GM23338 (cell line): ENCODE measurements at regions not wholly inside any gene's neighbourhood (a gene's known extent, or its start where the extent isn't known, plus 50 kb on each side); places are given as distances from the start of the nearest gene placed in this dataset.

Experiments used
- ATAC-seq: fragments of 200-7000 bp; cut with Tn5 transposase; 3 replicates; pipeline ENCODE4 v1.9.1; 2020
- DNase-seq: peaks from one replicate; pipeline ENCODE4 v3.0.0-alpha.2; 2015; ENCODE audit warnings: low spot score
- H2AFZ ChIP-seq: fragments of 200-600 bp; sonication (generic); 2 replicates; pipeline ENCODE4 v1.8.0; 2016; ENCODE audit warnings: antibody characterized with exemption, mild to moderate bottlenecking, moderate library complexity
- H3F3A ChIP-seq: fragments of 200-600 bp; sonication (generic); replicated peaks from 2 replicates; pipeline ENCODE4 v1.8.0; 2017; ENCODE audit warnings: antibody characterized with exemption, mixed run types, low read depth
- H3K27ac ChIP-seq: fragments of 200-600 bp; sonication (generic); 2 replicates; pipeline ENCODE4 v1.6.1; 2016; ENCODE audit warnings: low read depth
- H3K27me3 ChIP-seq: fragments of 200-600 bp; sonication (generic); 2 replicates; pipeline ENCODE4 v1.8.0; 2016; ENCODE audit warnings: mild to moderate bottlenecking, mixed run types, moderate library complexity; ENCODE audit not compliant: insufficient read depth
- H3K36me3 ChIP-seq: fragments of 200-600 bp; sonication (generic); 2 replicates; pipeline ENCODE4 v1.8.0; 2016; ENCODE audit warnings: mild to moderate bottlenecking; ENCODE audit not compliant: insufficient read depth
- H3K4me1 ChIP-seq: fragments of 200-600 bp; sonication (generic); 2 replicates; pipeline ENCODE4 v1.8.0; 2016; ENCODE audit warnings: mild to moderate bottlenecking, moderate library complexity; ENCODE audit not compliant: insufficient read depth
- H3K4me2 ChIP-seq: fragments of 200-600 bp; sonication (generic); 2 replicates; pipeline ENCODE4 v1.7.1; 2017; ENCODE audit warnings: mixed run types
- H3K4me3 ChIP-seq: fragments of 200-600 bp; sonication (generic); 2 replicates; pipeline ENCODE4 v1.6.1; 2016; ENCODE audit warnings: mixed run types
- H3K79me2 ChIP-seq: fragments of 200-600 bp; sonication (generic); replicated peaks from 2 replicates; pipeline ENCODE4 v1.8.0; 2017; ENCODE audit warnings: mild to moderate bottlenecking; ENCODE audit not compliant: insufficient read depth
- H3K9me2 ChIP-seq: fragments of 200-600 bp; sonication (generic); 2 replicates; pipeline ENCODE4 v1.8.0; 2017; ENCODE audit not compliant: insufficient read depth
- H4K20me1 ChIP-seq: fragments of 200-600 bp; sonication (generic); replicated peaks from 2 replicates; pipeline ENCODE4 v1.8.0; 2017; ENCODE audit warnings: mild to moderate bottlenecking; ENCODE audit not compliant: insufficient read depth
- H3K27ac Mint-ChIP-seq: 2 replicates; pipeline ENCODE4 v1.8.0; 2020; ENCODE audit warnings: inconsistent platforms, mild to moderate bottlenecking, moderate library complexity, mixed read lengths
- H3K27me3 Mint-ChIP-seq: 3 replicates; pipeline ENCODE4 v1.8.0; 2022; ENCODE audit warnings: low read depth, mild to moderate bottlenecking, moderate library complexity, mixed read lengths, inconsistent platforms; ENCODE audit not compliant: insufficient read depth, poor library complexity
- H3K36me3 Mint-ChIP-seq: 3 replicates; pipeline ENCODE4 v1.8.0; 2021; ENCODE audit warnings: low read depth, mild to moderate bottlenecking, inconsistent platforms, moderate library complexity, mixed read lengths
- H3K4me1 Mint-ChIP-seq: 3 replicates; pipeline ENCODE4 v1.8.0; 2020; ENCODE audit warnings: mild to moderate bottlenecking, inconsistent platforms, mixed read lengths
- H3K4me3 Mint-ChIP-seq: 3 replicates; pipeline ENCODE4 v1.8.0; 2021; ENCODE audit warnings: moderate library complexity, mild to moderate bottlenecking, inconsistent platforms, mixed read lengths
- H3K9me3 Mint-ChIP-seq: 3 replicates; pipeline ENCODE4 v1.8.0; 2020; ENCODE audit warnings: moderate library complexity, mild to moderate bottlenecking, inconsistent platforms, mixed read lengths
- CREB1 ChIP-seq: fragments of 250-450 bp; sonication (Bioruptor Pico); IDR thresholded peaks from 2 replicates; pipeline ENCODE4 v1.5.0; 2020; ENCODE audit warnings: low read depth, mild to moderate bottlenecking, moderate library complexity
- EZH2 ChIP-seq: fragments of 200-600 bp; sonication (generic); IDR thresholded peaks from one replicate; pipeline ENCODE4 v1.8.0; 2017; ENCODE audit warnings: antibody characterized with exemption, mild to moderate bottlenecking, low read depth; ENCODE audit not compliant: unreplicated experiment
- EZH2phosphoT487 ChIP-seq: fragments of 200-600 bp; sonication (generic); IDR thresholded peaks from one replicate; pipeline ENCODE4 v1.8.1; 2018; ENCODE audit warnings: antibody characterized with exemption; ENCODE audit not compliant: unreplicated experiment
- JUNB ChIP-seq: IDR thresholded peaks from one replicate; pipeline ENCODE4 v1.6.1; 2016; ENCODE audit warnings: antibody characterized with exemption; ENCODE audit not compliant: unreplicated experiment
- NANOG ChIP-seq: IDR thresholded peaks from 2 replicates; pipeline ENCODE4 v1.6.1; 2016; ENCODE audit warnings: antibody characterized with exemption, borderline replicate concordance
- POLR2AphosphoS5 ChIP-seq: IDR thresholded peaks from 2 replicates; pipeline ENCODE4 v1.6.1; 2016; ENCODE audit warnings: antibody characterized with exemption, low read depth
- STAT1 ChIP-seq: IDR thresholded peaks from one replicate; pipeline ENCODE4 v1.6.1; 2016; ENCODE audit warnings: antibody characterized with exemption; ENCODE audit not compliant: unreplicated experiment
- ZNF114 ChIP-seq: fragments of 250-450 bp; sonication (Bioruptor Pico); IDR thresholded peaks from 2 replicates; pipeline ENCODE4 v1.5.0; 2020; ENCODE audit warnings: mild to moderate bottlenecking, moderate library complexity
- ZNF331 ChIP-seq: fragments of 250-450 bp; sonication (Bioruptor Pico); IDR thresholded peaks from 2 replicates; pipeline ENCODE4 v1.5.0; 2020; ENCODE audit warnings: low read depth, mild to moderate bottlenecking, moderate library complexity
- TF ChIP-seq, protein P1 (sequence below): IDR thresholded peaks from 2 replicates; pipeline ENCODE4 v1.6.1; 2016; ENCODE audit warnings: antibody characterized with exemption
- TF ChIP-seq, protein P2 (sequence below): fragments of 250-450 bp; sonication (Bioruptor Pico); IDR thresholded peaks from 2 replicates; pipeline ENCODE4 v1.5.0; 2020; ENCODE audit warnings: mild to moderate bottlenecking, moderate library complexity
- TF ChIP-seq, protein P3 (sequence below): IDR thresholded peaks from one replicate; pipeline ENCODE4 v1.6.1; 2018; ENCODE audit warnings: antibody characterized with exemption; ENCODE audit not compliant: unreplicated experiment
- TF ChIP-seq, protein P4 (sequence below), 2 experiments: fragments of 200-600 bp in 1 of 2; sonication (generic) in 1 of 2; conservative IDR thresholded peaks; 2 replicates each; pipeline versions ENCODE4 v1.5.1 to v1.6.1; 2016 to 2017; ENCODE audit warnings: antibody characterized with exemption in 2 of 2, low read depth in 2 of 2, mild to moderate bottlenecking in 2 of 2, moderate library complexity in 1 of 2

DNA sequence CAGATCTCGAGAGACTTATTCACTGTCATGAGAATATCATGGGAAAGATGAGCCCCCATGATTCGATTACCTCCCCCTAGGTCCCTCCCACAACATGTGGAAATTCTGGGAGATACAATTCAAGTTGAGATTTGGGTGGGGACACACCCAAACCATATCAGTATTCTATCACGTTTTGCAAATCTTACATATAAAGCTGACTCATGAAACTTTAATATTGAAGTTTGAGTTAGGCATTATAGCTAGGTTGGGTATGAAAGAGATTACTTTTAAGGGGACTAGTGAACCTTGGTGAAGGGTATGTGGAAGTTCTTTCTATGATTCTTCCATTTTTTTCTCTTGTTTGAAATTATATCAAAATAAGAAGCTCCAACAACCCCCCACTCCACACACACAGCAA lies 117.7 kb upstream of the RASGRP1 start:
- Mint-ChIP-seq H3K4me3 (no peak overlapping the region), H3K27ac (no peak overlapping the region), H3K36me3 (no peaks in the 10 kb centered on the region), H3K27me3 (peaks cover 3% of the 10 kb centered on the region), H3K9me3 (0 out of 3 replicates have a peak, but pooled peaks cover 5% of the 10 kb centered on the region), H3K4me1 (peaks cover 7% of the 10 kb centered on the region; the same call in 1 of the 3 replicates)
- Histone ChIP-seq H3F3A (no peaks in the 10 kb centered on the region), H3K4me2 (no peak overlapping the region), H2AFZ (no peak overlapping the region), H3K79me2 (no peaks in the 10 kb centered on the region), H3K9me2 (no peaks in the 10 kb centered on the region), H3K4me1 (no peaks in the 10 kb centered on the region), H3K4me3 (no peak overlapping the region), H3K27ac (no peak overlapping the region), H4K20me1 (no peaks in the 10 kb centered on the region), H3K36me3 (no peaks in the 10 kb centered on the region), H3K27me3 (no peaks in the 10 kb centered on the region)
- no peak for DNase-seq
- TF ChIP-seq STAT1, result no peak
- TF ChIP-seq, protein P1, sequence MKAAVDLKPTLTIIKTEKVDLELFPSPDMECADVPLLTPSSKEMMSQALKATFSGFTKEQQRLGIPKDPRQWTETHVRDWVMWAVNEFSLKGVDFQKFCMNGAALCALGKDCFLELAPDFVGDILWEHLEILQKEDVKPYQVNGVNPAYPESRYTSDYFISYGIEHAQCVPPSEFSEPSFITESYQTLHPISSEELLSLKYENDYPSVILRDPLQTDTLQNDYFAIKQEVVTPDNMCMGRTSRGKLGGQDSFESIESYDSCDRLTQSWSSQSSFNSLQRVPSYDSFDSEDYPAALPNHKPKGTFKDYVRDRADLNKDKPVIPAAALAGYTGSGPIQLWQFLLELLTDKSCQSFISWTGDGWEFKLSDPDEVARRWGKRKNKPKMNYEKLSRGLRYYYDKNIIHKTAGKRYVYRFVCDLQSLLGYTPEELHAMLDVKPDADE, result no peak
- no peak for TF ChIP-seq NANOG
- no peak for TF ChIP-seq ZNF114 (CRISPR knock-in tag)
- TF ChIP-seq, protein P2, sequence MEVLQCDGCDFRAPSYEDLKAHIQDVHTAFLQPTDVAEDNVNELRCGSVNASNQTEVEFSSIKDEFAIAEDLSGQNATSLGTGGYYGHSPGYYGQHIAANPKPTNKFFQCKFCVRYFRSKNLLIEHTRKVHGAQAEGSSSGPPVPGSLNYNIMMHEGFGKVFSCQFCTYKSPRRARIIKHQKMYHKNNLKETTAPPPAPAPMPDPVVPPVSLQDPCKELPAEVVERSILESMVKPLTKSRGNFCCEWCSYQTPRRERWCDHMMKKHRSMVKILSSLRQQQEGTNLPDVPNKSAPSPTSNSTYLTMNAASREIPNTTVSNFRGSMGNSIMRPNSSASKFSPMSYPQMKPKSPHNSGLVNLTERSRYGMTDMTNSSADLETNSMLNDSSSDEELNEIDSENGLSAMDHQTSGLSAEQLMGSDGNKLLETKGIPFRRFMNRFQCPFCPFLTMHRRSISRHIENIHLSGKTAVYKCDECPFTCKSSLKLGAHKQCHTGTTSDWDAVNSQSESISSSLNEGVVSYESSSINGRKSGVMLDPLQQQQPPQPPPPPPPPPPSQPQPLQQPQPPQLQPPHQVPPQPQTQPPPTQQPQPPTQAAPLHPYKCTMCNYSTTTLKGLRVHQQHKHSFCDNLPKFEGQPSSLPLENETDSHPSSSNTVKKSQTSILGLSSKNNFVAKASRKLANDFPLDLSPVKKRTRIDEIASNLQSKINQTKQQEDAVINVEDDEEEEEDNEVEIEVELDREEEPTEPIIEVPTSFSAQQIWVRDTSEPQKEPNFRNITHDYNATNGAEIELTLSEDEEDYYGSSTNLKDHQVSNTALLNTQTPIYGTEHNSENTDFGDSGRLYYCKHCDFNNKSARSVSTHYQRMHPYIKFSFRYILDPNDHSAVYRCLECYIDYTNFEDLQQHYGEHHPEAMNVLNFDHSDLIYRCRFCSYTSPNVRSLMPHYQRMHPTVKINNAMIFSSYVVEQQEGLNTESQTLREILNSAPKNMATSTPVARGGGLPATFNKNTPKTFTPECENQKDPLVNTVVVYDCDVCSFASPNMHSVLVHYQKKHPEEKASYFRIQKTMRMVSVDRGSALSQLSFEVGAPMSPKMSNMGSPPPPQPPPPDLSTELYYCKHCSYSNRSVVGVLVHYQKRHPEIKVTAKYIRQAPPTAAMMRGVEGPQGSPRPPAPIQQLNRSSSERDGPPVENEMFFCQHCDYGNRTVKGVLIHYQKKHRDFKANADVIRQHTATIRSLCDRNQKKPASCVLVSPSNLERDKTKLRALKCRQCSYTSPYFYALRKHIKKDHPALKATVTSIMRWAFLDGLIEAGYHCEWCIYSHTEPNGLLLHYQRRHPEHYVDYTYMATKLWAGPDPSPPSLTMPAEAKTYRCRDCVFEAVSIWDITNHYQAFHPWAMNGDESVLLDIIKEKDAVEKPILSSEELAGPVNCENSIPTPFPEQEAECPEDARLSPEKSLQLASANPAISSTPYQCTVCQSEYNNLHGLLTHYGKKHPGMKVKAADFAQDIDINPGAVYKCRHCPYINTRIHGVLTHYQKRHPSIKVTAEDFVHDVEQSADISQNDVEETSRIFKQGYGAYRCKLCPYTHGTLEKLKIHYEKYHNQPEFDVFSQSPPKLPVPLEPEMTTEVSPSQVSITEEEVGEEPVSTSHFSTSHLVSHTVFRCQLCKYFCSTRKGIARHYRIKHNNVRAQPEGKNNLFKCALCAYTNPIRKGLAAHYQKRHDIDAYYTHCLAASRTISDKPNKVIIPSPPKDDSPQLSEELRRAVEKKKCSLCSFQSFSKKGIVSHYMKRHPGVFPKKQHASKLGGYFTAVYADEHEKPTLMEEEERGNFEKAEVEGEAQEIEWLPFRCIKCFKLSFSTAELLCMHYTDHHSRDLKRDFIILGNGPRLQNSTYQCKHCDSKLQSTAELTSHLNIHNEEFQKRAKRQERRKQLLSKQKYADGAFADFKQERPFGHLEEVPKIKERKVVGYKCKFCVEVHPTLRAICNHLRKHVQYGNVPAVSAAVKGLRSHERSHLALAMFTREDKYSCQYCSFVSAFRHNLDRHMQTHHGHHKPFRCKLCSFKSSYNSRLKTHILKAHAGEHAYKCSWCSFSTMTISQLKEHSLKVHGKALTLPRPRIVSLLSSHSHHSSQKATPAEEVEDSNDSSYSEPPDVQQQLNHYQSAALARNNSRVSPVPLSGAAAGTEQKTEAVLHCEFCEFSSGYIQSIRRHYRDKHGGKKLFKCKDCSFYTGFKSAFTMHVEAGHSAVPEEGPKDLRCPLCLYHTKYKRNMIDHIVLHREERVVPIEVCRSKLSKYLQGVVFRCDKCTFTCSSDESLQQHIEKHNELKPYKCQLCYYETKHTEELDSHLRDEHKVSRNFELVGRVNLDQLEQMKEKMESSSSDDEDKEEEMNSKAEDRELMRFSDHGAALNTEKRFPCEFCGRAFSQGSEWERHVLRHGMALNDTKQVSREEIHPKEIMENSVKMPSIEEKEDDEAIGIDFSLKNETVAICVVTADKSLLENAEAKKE (CRISPR knock-in tag), result no peak
- no peak for TF ChIP-seq ZNF331 (CRISPR knock-in tag)
- TF ChIP-seq, protein P3, sequence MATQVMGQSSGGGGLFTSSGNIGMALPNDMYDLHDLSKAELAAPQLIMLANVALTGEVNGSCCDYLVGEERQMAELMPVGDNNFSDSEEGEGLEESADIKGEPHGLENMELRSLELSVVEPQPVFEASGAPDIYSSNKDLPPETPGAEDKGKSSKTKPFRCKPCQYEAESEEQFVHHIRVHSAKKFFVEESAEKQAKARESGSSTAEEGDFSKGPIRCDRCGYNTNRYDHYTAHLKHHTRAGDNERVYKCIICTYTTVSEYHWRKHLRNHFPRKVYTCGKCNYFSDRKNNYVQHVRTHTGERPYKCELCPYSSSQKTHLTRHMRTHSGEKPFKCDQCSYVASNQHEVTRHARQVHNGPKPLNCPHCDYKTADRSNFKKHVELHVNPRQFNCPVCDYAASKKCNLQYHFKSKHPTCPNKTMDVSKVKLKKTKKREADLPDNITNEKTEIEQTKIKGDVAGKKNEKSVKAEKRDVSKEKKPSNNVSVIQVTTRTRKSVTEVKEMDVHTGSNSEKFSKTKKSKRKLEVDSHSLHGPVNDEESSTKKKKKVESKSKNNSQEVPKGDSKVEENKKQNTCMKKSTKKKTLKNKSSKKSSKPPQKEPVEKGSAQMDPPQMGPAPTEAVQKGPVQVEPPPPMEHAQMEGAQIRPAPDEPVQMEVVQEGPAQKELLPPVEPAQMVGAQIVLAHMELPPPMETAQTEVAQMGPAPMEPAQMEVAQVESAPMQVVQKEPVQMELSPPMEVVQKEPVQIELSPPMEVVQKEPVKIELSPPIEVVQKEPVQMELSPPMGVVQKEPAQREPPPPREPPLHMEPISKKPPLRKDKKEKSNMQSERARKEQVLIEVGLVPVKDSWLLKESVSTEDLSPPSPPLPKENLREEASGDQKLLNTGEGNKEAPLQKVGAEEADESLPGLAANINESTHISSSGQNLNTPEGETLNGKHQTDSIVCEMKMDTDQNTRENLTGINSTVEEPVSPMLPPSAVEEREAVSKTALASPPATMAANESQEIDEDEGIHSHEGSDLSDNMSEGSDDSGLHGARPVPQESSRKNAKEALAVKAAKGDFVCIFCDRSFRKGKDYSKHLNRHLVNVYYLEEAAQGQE, result no peak
- no peak for TF ChIP-seq EZH2phosphoT487
- no peak for TF ChIP-seq CREB1 (CRISPR knock-in tag)
- TF ChIP-seq POLR2AphosphoS5, result no peak
- no peak for TF ChIP-seq JUNB
- TF ChIP-seq EZH2, result no peak
- TF ChIP-seq, protein P4, sequence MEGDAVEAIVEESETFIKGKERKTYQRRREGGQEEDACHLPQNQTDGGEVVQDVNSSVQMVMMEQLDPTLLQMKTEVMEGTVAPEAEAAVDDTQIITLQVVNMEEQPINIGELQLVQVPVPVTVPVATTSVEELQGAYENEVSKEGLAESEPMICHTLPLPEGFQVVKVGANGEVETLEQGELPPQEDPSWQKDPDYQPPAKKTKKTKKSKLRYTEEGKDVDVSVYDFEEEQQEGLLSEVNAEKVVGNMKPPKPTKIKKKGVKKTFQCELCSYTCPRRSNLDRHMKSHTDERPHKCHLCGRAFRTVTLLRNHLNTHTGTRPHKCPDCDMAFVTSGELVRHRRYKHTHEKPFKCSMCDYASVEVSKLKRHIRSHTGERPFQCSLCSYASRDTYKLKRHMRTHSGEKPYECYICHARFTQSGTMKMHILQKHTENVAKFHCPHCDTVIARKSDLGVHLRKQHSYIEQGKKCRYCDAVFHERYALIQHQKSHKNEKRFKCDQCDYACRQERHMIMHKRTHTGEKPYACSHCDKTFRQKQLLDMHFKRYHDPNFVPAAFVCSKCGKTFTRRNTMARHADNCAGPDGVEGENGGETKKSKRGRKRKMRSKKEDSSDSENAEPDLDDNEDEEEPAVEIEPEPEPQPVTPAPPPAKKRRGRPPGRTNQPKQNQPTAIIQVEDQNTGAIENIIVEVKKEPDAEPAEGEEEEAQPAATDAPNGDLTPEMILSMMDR (conservative IDR thresholded peaks at IDR 0.05; ENCODE audit: low read depth in 2 of 2), result no peak
- no peak for ATAC-seq
